ENCODE measurements at regions not wholly inside any gene's neighbourhood (a gene's known extent, or its start where the extent isn't known, plus 50 kb on each side); places are given as distances from the start of the nearest gene placed in this dataset.

GRCh38 chrX:140065961-140066662 is 100.8 kb upstream of the CXorf66 start:
- Mint-ChIP-seq H3K4me3 (no peak overlapping the region), H3K36me3 (ENCODE audit: low read depth) (no peaks in the 10 kb centered on the region), H3K4me1 (ENCODE audit: low read depth) (no peaks in the 10 kb centered on the region), H3K9me3 (no peaks in the 10 kb centered on the region), H3K27ac (no peak overlapping the region), H3K27me3 (no peaks in the 10 kb centered on the region)
- H3K27me3 ChIP-seq (ENCODE audit: control insufficient read depth in 1 of 2, insufficient read depth in 2 of 2, low read length in 2 of 2) = no peaks in the 10 kb centered on the region
- intact Hi-C loops (cut with DNase I, micrococcal nuclease) = no loop called here
- no peaks in the 10 kb centered on the region for H3K4me1 ChIP-seq (ENCODE audit: insufficient read depth, low read length)
- H3K4me3 ChIP-seq (ENCODE audit: low read length) = no peak overlapping the region
- DNase-seq (no peak), ATAC-seq (ENCODE audit: poor library complexity) (no peak)
- TF ChIP-seq CTCF (IDR thresholded peaks at IDR 0.05) = no peak
- CTCF ChIA-PET = no interaction called here
- H3K36me3 ChIP-seq (ENCODE audit: insufficient read depth, low read length) = no peaks in the 10 kb centered on the region
- POLR2A ChIA-PET = no interaction called here
- no peaks in the 10 kb centered on the region for H3K9me3 ChIP-seq (ENCODE audit: control insufficient read depth in 1 of 2, insufficient read depth in 1 of 2, low read length in 2 of 2)
- no peak overlapping the region for H3K27ac ChIP-seq (ENCODE audit: low read depth in 1 of 2, low read length in 2 of 2)

- ChIA-PET CTCF (no interaction called here), POLR2A (no interaction called here)
- Mint-ChIP-seq H3K4me1 (ENCODE audit: low read depth) (no peaks in the 10 kb centered on the region), H3K27me3 (no peaks in the 10 kb centered on the region), H3K4me3 (no peak overlapping the region), H3K36me3 (ENCODE audit: low read depth) (no peaks in the 10 kb centered on the region), H3K9me3 (no peaks in the 10 kb centered on the region), H3K27ac (no peak overlapping the region)
- H3K36me3 ChIP-seq (ENCODE audit: insufficient read depth, low read length) = no peaks in the 10 kb centered on the region
- H3K27me3 ChIP-seq (ENCODE audit: control insufficient read depth in 1 of 2, insufficient read depth in 2 of 2, low read length in 2 of 2) = no peaks in the 10 kb centered on the region
- TF ChIP-seq CTCF (IDR thresholded peaks at IDR 0.05) = no peak
- no peak overlapping the region for H3K27ac ChIP-seq (ENCODE audit: low read depth in 1 of 2, low read length in 2 of 2)
- no peak overlapping the region for H3K4me3 ChIP-seq (ENCODE audit: low read length)
- no peak for ATAC-seq (ENCODE audit: poor library complexity)
- no peak for DNase-seq
- H3K4me1 ChIP-seq (ENCODE audit: insufficient read depth, low read length) = no peaks in the 10 kb centered on the region
- H3K9me3 ChIP-seq (ENCODE audit: control insufficient read depth in 1 of 2, insufficient read depth in 1 of 2, low read length in 2 of 2) = no peaks in the 10 kb centered on the region
- intact Hi-C loops (cut with DNase I, micrococcal nuclease) = no loop called here
Observed at GRCh38 chrX:140064993-140065392, 99.7 kb upstream of the CXorf66 start.

- no peaks in the 10 kb centered on the region for H3K27me3 Mint-ChIP-seq
- peak; percentile 57 for TF ChIP-seq CTCF (IDR thresholded peaks at IDR 0.05)
- peak; percentile 7 to 67 (median 38) for DNase-seq
- ATAC-seq (ENCODE audit: poor library complexity) = no peak
- Histone ChIP-seq H3K9me3 (ENCODE audit: control insufficient read depth in 1 of 2, insufficient read depth in 1 of 2, low read length in 2 of 2) (no peaks in the 10 kb centered on the region), H3K27ac (ENCODE audit: low read depth in 1 of 2, low read length in 2 of 2) (no peak overlapping the region), H3K4me3 (ENCODE audit: low read length) (no peak overlapping the region), H3K27me3 (ENCODE audit: control insufficient read depth in 1 of 2, insufficient read depth in 2 of 2, low read length in 2 of 2) (no peaks in the 10 kb centered on the region), H3K4me1 (ENCODE audit: insufficient read depth, low read length) (peaks cover 3% of the 10 kb centered on the region), H3K36me3 (ENCODE audit: insufficient read depth, low read length) (no peaks in the 10 kb centered on the region)
- no peak overlapping the region for H3K4me3 Mint-ChIP-seq
- peaks cover 5% of the 10 kb centered on the region for H3K4me1 Mint-ChIP-seq (ENCODE audit: low read depth)
- CTCF ChIA-PET = no interaction called here
- no peak overlapping the region for H3K27ac Mint-ChIP-seq
- no peaks in the 10 kb centered on the region for H3K9me3 Mint-ChIP-seq
- intact Hi-C loops (cut with DNase I, micrococcal nuclease) = loop anchor here in 1 of 2 experiments (5.0 to 10.0 kb wide), 2 partner anchors 85 to 678 kb away; no protein-coding TSS in a partner anchor
- POLR2A ChIA-PET = no interaction called here
- no peaks in the 10 kb centered on the region for H3K36me3 Mint-ChIP-seq (ENCODE audit: low read depth)
Observed at GRCh38 chrX:140057001-140057411, 91.7 kb upstream of the CXorf66 start.
